H1 (cell line): ENCODE measurements at regions not wholly inside any gene's neighbourhood (a gene's known extent, or its start where the extent isn't known, plus 50 kb on each side); places are given as distances from the start of the nearest gene placed in this dataset.

Experiments
- CTCF ChIA-PET: fragments of 300-600 bp; sonication (Branson Sonifier 250); formaldehyde crosslinking; loops from one replicate; lab custom pipeline; 2021; ENCODE audit not compliant: partially characterized antibody; lab: Charles Lee
- POLR2A ChIA-PET: fragments of 300-600 bp; sonication (Branson Sonifier 250); formaldehyde crosslinking; loops from one replicate; lab custom pipeline; 2021; ENCODE audit warnings: inconsistent platforms; ENCODE audit not compliant: partially characterized antibody; lab: Charles Lee
- DNase-seq, 2 experiments: peaks; one replicate each; pipeline versions ENCODE4 v3.0.0 to v3.0.0-alpha.2; 2010 to 2022; ENCODE audit warnings: low spot score in 2 of 2, low read depth in 1 of 2, mixed read lengths in 1 of 2
- FAIRE-seq: peaks from 2 replicates; lab custom pipeline; 2011; peaks lifted over from hg19 to GRCh38; lab: Jason Lieb, UNC
- H2AFZ ChIP-seq: 2 replicates; pipeline ENCODE4 v1.8.1; 2012; ENCODE audit warnings: low read length, inconsistent platforms
- H2AK5ac ChIP-seq: 2 replicates; pipeline ENCODE4 v1.6.1; 2013; ENCODE audit warnings: low read depth, low read length
- H2BK120ac ChIP-seq: replicated peaks from 2 replicates; pipeline ENCODE3; 2013; ENCODE audit warnings: low read depth, low read length, inconsistent platforms
- H2BK12ac ChIP-seq: 2 replicates; pipeline ENCODE4 v1.6.1; 2013; ENCODE audit warnings: low read depth, low read length
- H2BK15ac ChIP-seq: 2 replicates; pipeline ENCODE4 v1.6.1; 2013; ENCODE audit warnings: low read length
- H2BK20ac ChIP-seq: 2 replicates; pipeline ENCODE4 v1.6.1; 2013; ENCODE audit warnings: low read length
- H2BK5ac ChIP-seq: 2 replicates; pipeline ENCODE4 v1.6.1; 2013; ENCODE audit warnings: low read depth, low read length
- H3K14ac ChIP-seq: 2 replicates; pipeline ENCODE4 v1.6.1; 2013; ENCODE audit warnings: inconsistent platforms; ENCODE audit not compliant: insufficient read length
- H3K18ac ChIP-seq: 2 replicates; pipeline ENCODE4 v1.6.1; 2013; ENCODE audit warnings: low read length; ENCODE audit errors: extremely low read depth
- H3K23ac ChIP-seq: 2 replicates; pipeline ENCODE4 v1.6.1; 2013; ENCODE audit warnings: inconsistent platforms; ENCODE audit not compliant: insufficient read length
- H3K23me2 ChIP-seq: 2 replicates; pipeline ENCODE4 v1.6.1; 2013; ENCODE audit warnings: low read depth, low read length
- H3K27ac ChIP-seq: 2 replicates; pipeline ENCODE4 v1.6.1; 2011; ENCODE audit warnings: low read depth, low read length, inconsistent platforms
- H3K27me3 ChIP-seq, 4 experiments: replicated peaks in 1 of 4; 1 replicate in 1 of 4; 2 replicates in 3 of 4; pipeline versions ENCODE4 v1.6.1 to v1.8.1; 2011 to 2013; ENCODE audit warnings: low read length in 3 of 4, mild to moderate bottlenecking in 3 of 4, inconsistent platforms in 2 of 4, mixed read lengths in 2 of 4, moderate library complexity in 1 of 4; ENCODE audit not compliant: control insufficient read depth in 3 of 4, insufficient read depth in 3 of 4; ENCODE audit errors: extremely low read depth in 1 of 4
- H3K36me3 ChIP-seq, 4 experiments: 2 replicates each; pipeline versions ENCODE4 v1.6.1 to v1.8.1; 2011 to 2013; ENCODE audit warnings: mild to moderate bottlenecking in 4 of 4, low read length in 3 of 4, moderate library complexity in 2 of 4, control low read depth in 1 of 4, inconsistent platforms in 1 of 4; ENCODE audit not compliant: insufficient read depth in 4 of 4, control insufficient read depth in 2 of 4
- H3K4ac ChIP-seq: replicated peaks from 2 replicates; pipeline ENCODE3; 2013; ENCODE audit warnings: low read length, low read depth, mixed read lengths, inconsistent platforms; ENCODE audit not compliant: insufficient read length
- H3K4me1 ChIP-seq, 4 experiments: replicated peaks in 1 of 4; 1 replicate in 1 of 4; 2 replicates in 3 of 4; pipeline versions ENCODE4 v1.6.1 to v1.8.1; 2011 to 2013; ENCODE audit warnings: low read length in 3 of 4, inconsistent platforms in 2 of 4, mixed read lengths in 1 of 4; ENCODE audit not compliant: insufficient read depth in 4 of 4, control insufficient read depth in 3 of 4
- H3K4me2 ChIP-seq, 2 experiments: 2 replicates each; pipeline versions ENCODE4 v1.6.1 to v1.8.1; 2011 to 2013; ENCODE audit warnings: low read depth in 2 of 2, low read length in 2 of 2, control low read depth in 1 of 2, inconsistent platforms in 1 of 2, mild to moderate bottlenecking in 1 of 2; ENCODE audit not compliant: insufficient read depth in 1 of 2
- H3K4me3 ChIP-seq, 4 experiments: fragments of 200-600, 300-600 bp in 1 of 4; sonication (generic), shearing (Covaris generic), sonication (Bioruptor Twin) in 1 of 4; 2 replicates each; pipeline versions ENCODE4 v1.5.1 to v1.8.1; 2011 to 2016; ENCODE audit warnings: low read length in 4 of 4, low read depth in 3 of 4, control low read depth in 2 of 4, inconsistent platforms in 2 of 4, mild to moderate bottlenecking in 2 of 4, mixed read lengths in 1 of 4, moderate library complexity in 1 of 4; ENCODE audit not compliant: insufficient read depth in 2 of 4; ENCODE audit errors: extremely low read depth in 1 of 4
- H3K56ac ChIP-seq: replicated peaks from 2 replicates; pipeline ENCODE3; 2013; ENCODE audit warnings: low read depth, mild to moderate bottlenecking, mixed read lengths, low read length, inconsistent platforms; ENCODE audit not compliant: insufficient read length
- H3K79me1 ChIP-seq: 2 replicates; pipeline ENCODE4 v1.6.1; 2013; ENCODE audit warnings: low read depth, low read length, control low read depth
- H3K79me2 ChIP-seq, 2 experiments: 2 replicates each; pipeline versions ENCODE4 v1.6.1 to v1.8.1; 2012 to 2013; ENCODE audit warnings: low read length in 2 of 2, mild to moderate bottlenecking in 2 of 2, inconsistent platforms in 1 of 2; ENCODE audit not compliant: insufficient read depth in 2 of 2, control insufficient read depth in 1 of 2
- H3K9ac ChIP-seq, 4 experiments: replicated peaks in 1 of 4; 1 replicate in 1 of 4; 2 replicates in 3 of 4; pipeline versions ENCODE4 v1.6.1 to v1.8.1; 2011 to 2013; ENCODE audit warnings: low read depth in 3 of 4, low read length in 3 of 4, control low read depth in 2 of 4, mild to moderate bottlenecking in 2 of 4, moderate library complexity in 2 of 4, inconsistent platforms in 1 of 4; ENCODE audit errors: extremely low read depth in 1 of 4
- H3K9me3 ChIP-seq, 2 experiments: 2 replicates each; pipeline versions ENCODE4 v1.6.1 to v1.8.1; 2012 to 2013; ENCODE audit warnings: mild to moderate bottlenecking in 2 of 2, moderate library complexity in 2 of 2, control low read depth in 1 of 2, inconsistent platforms in 1 of 2, low read depth in 1 of 2, low read length in 1 of 2, mixed read lengths in 1 of 2; ENCODE audit not compliant: insufficient read depth in 2 of 2
- H4K20me1 ChIP-seq, 2 experiments: replicated peaks in 1 of 2; 2 replicates each; pipeline versions ENCODE3 to v1.8.1; 2011 to 2013; ENCODE audit warnings: inconsistent platforms in 2 of 2, low read length in 2 of 2, mild to moderate bottlenecking in 1 of 2; ENCODE audit not compliant: insufficient read depth in 2 of 2, control insufficient read depth in 1 of 2
- H4K5ac ChIP-seq: 2 replicates; pipeline ENCODE4 v1.6.1; 2013; ENCODE audit warnings: low read length, low read depth, mixed read lengths, inconsistent platforms; ENCODE audit not compliant: insufficient read length
- H4K8ac ChIP-seq: 2 replicates; pipeline ENCODE4 v1.8.0; 2013; ENCODE audit warnings: mild to moderate bottlenecking, moderate library complexity, low read length, inconsistent platforms; ENCODE audit not compliant: insufficient read depth; ENCODE audit errors: extremely low read depth
- H4K91ac ChIP-seq: replicated peaks from 2 replicates; pipeline ENCODE3; 2013; ENCODE audit warnings: low read length, mixed read lengths, inconsistent platforms; ENCODE audit not compliant: insufficient read length
- CBX8 ChIP-seq: fragments of 300-800, 300-1000 bp; sonication (generic); IDR thresholded peaks from 2 replicates; pipeline ENCODE4 v1.7.1; 2016; ENCODE audit warnings: low read depth, low read length, borderline replicate concordance
- USF2 ChIP-seq: IDR thresholded peaks from 2 replicates; pipeline ENCODE4 v1.6.1; 2011; ENCODE audit warnings: low read length, improper control_type of control experiment
- WGBS, 2 experiments: shearing (Covaris generic) in 1 of 2; methylation state at CpG; one replicate each; pipeline versions ENCODE4 v1.1.6 to v1.1.7; 2013 to 2015; ENCODE audit warnings: low lambda C conversion rate in 2 of 2, mixed read lengths in 2 of 2, inconsistent platforms in 1 of 2, low coverage in 1 of 2, missing lambda C conversion rate in 1 of 2; ENCODE audit not compliant: insufficient replicate concordance in 2 of 2, insufficient coverage in 1 of 2, insufficient read length in 1 of 2; ENCODE audit errors: extremely low coverage in 1 of 2, missing lambda C conversion rate in 1 of 2; 5-methylcytosine and 5-hydroxymethylcytosine counted together

- CTCF ChIA-PET = interaction anchor here (0.7 to 2.1 kb wide), 4 partner anchors 27 to 133 kb away, joined by 3 to 6 read pairs (median 4); no protein-coding TSS in a partner anchor
- H4K91ac ChIP-seq = no peak overlapping the region
- no peak for FAIRE-seq
- no peaks in the 10 kb centered on the region; the same call in 1 of the 2 replicates for H3K23me2 ChIP-seq
- H3K4me2 ChIP-seq = no peak overlapping the region
- no peak overlapping the region for H2BK5ac ChIP-seq
- no peak overlapping the region for H2BK120ac ChIP-seq
- POLR2A ChIA-PET = interaction anchor here (0.7 kb wide), 1 partner anchor 53 kb away, joined by 3 read pairs; no protein-coding TSS in a partner anchor
- H3K27me3 ChIP-seq = no peaks in the 10 kb centered on the region
- DNase-seq = no peak
- no peak overlapping the region for H3K14ac ChIP-seq
- no peak overlapping the region for H2BK12ac ChIP-seq
- no peak overlapping the region for H3K27ac ChIP-seq
- no peak overlapping the region for H3K18ac ChIP-seq
- H3K9ac ChIP-seq = no peak overlapping the region
- no peak overlapping the region for H3K23ac ChIP-seq
- no peak overlapping the region for H3K4ac ChIP-seq
- no peak overlapping the region for H2AFZ ChIP-seq
- H3K79me1 ChIP-seq = no peaks in the 10 kb centered on the region
- no peak overlapping the region for H2AK5ac ChIP-seq
- no peak overlapping the region for H2BK20ac ChIP-seq
- WGBS, 2 experiments = 91% methylated on average over 4 of the region's 4 CpGs; no CpG with 5 or more reads in 1 of the 2 experiments
- H3K79me2 ChIP-seq = no peaks in the 10 kb centered on the region
- no peaks in the 10 kb centered on the region for H3K4me1 ChIP-seq
- no peaks in the 10 kb centered on the region for H3K36me3 ChIP-seq
- no peak overlapping the region for H3K4me3 ChIP-seq
- H3K9me3 ChIP-seq = no peaks in the 10 kb centered on the region
- no peaks in the 10 kb centered on the region for H4K20me1 ChIP-seq
- no peak overlapping the region for H4K5ac ChIP-seq
- H2BK15ac ChIP-seq = no peak overlapping the region
- no peak overlapping the region for H4K8ac ChIP-seq
- no peak overlapping the region for H3K56ac ChIP-seq
- TF ChIP-seq USF2 (no peak), CBX8 (no peak)
Observed at GRCh38 chr18:23351521-23351920, 101.6 kb upstream of the RIOK3 start.
